SU-DHL-6 (cell line): ENCODE measurements at regions not wholly inside any gene's neighbourhood (a gene's known extent, or its start where the extent isn't known, plus 50 kb on each side); places are given as distances from the start of the nearest gene placed in this dataset.

Experiments used
- EZH2phosphoT487 ChIP-seq: fragments of 200-600 bp; sonication (generic), shearing (Covaris generic); conservative IDR thresholded peaks from 2 replicates; pipeline ENCODE4 v1.6.1; 2018; ENCODE audit warnings: mild to moderate bottlenecking, antibody characterized with exemption, low read length, moderate library complexity, mixed read lengths
- TF ChIP-seq, protein P1 (sequence below): fragments of 200-600 bp; sonication (generic); IDR thresholded peaks from one replicate; pipeline ENCODE4 v1.5.1; 2017; ENCODE audit warnings: antibody characterized with exemption, mild to moderate bottlenecking, low read length, moderate library complexity; ENCODE audit not compliant: insufficient read depth, poor library complexity, severe bottlenecking

- TF ChIP-seq, protein P1, sequence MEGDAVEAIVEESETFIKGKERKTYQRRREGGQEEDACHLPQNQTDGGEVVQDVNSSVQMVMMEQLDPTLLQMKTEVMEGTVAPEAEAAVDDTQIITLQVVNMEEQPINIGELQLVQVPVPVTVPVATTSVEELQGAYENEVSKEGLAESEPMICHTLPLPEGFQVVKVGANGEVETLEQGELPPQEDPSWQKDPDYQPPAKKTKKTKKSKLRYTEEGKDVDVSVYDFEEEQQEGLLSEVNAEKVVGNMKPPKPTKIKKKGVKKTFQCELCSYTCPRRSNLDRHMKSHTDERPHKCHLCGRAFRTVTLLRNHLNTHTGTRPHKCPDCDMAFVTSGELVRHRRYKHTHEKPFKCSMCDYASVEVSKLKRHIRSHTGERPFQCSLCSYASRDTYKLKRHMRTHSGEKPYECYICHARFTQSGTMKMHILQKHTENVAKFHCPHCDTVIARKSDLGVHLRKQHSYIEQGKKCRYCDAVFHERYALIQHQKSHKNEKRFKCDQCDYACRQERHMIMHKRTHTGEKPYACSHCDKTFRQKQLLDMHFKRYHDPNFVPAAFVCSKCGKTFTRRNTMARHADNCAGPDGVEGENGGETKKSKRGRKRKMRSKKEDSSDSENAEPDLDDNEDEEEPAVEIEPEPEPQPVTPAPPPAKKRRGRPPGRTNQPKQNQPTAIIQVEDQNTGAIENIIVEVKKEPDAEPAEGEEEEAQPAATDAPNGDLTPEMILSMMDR = no peak
- TF ChIP-seq EZH2phosphoT487 = no peak
These were observed 62.9 kb upstream of the SERTAD2 start for GRCh38 chr2:64716569-64716968.
